Mononuclear cell (primary cell): ENCODE measurements at regions not wholly inside any gene's neighbourhood (a gene's known extent, or its start where the extent isn't known, plus 50 kb on each side); places are given as distances from the start of the nearest gene placed in this dataset.

Experiments
- H3K27me3 ChIP-seq: 2 replicates; pipeline ENCODE4 v1.6.0; 2011; ENCODE audit warnings: low read length, control low read depth; ENCODE audit not compliant: insufficient read depth
- H3K4me1 ChIP-seq: 2 replicates; pipeline ENCODE4 v1.5.1; 2011; ENCODE audit warnings: mild to moderate bottlenecking, low read length, control low read depth; ENCODE audit not compliant: insufficient read depth
- H3K4me3 ChIP-seq: 2 replicates; pipeline ENCODE4 v1.5.1; 2011; ENCODE audit warnings: mild to moderate bottlenecking, low read length, moderate library complexity
- H3K9me3 ChIP-seq: 2 replicates; pipeline ENCODE4 v1.5.1; 2011; ENCODE audit warnings: low read depth, mild to moderate bottlenecking, control low read depth, low read length

DNA sequence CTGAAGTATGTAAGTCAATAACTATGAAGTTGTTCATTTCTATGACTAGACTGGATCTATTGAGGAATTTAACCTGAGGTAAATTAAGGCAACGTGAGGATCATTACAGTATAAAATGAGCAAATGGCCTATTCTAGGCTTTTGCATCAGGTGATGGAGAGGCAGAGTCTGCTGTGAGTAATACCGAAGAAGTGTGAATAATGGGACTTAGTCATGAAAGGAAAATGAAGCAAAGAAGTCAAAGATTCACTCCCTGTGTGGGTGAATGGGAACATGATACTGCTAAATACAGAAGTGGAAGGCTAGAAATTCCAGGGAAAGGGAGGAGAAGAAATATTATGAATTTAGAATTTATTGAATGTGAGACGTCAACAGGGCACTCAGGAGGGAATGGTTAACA is 774.1 kb downstream of the LIG4 start:
- Histone ChIP-seq H3K27me3 (no peaks in the 10 kb centered on the region), H3K4me3 (no peak overlapping the region)

DNA sequence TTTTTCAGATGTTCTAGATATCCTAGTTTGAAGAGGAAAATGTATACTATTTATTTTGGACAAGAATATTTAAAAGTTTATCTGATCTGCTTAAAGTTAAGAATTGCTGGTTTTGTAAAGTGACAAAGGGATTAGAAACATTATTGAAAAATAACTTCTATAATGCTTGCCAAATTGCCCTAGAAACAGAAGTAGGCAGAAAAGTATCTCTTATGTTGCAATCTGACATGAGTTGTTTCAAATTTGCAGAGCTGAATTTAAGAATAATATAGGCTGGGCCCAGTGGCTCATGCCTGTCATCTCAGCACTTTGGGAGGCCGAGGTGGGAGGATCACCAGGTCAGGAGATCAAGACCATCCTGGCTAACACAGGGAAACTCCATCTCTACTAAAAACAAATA is 777.1 kb downstream of the LIG4 start:
- H3K27me3 ChIP-seq: no peaks in the 10 kb centered on the region
- H3K9me3 ChIP-seq: no peaks in the 10 kb centered on the region
- H3K4me3 ChIP-seq: no peak overlapping the region
- no peaks in the 10 kb centered on the region for H3K4me1 ChIP-seq

More for the DNA sequence above, 774.1 kb downstream of the LIG4 start:
- H3K4me1 ChIP-seq: no peaks in the 10 kb centered on the region
- no peaks in the 10 kb centered on the region for H3K9me3 ChIP-seq

DNA sequence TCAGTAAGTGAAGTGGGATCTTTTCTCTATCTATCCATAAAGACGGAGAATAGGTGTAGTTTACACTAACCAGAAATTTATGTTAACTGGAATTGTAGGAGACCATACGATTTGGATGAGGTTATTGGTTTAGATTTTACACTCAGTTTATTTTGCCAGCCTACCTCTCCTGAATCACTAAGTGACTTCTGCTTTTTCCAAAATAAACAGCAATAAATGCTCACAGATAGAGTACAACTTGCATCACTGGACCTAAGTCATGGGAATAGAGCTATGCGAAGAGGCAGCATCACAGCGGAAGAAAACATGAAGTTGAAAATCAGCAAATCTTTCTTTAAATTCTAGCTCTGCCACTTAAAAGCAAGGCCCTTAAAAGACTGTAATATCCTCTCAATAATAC is 781.0 kb downstream of the LIG4 start:
- no peaks in the 10 kb centered on the region for H3K9me3 ChIP-seq
- H3K4me1 ChIP-seq: no peaks in the 10 kb centered on the region
- no peaks in the 10 kb centered on the region for H3K27me3 ChIP-seq
- no peak overlapping the region for H3K4me3 ChIP-seq

DNA sequence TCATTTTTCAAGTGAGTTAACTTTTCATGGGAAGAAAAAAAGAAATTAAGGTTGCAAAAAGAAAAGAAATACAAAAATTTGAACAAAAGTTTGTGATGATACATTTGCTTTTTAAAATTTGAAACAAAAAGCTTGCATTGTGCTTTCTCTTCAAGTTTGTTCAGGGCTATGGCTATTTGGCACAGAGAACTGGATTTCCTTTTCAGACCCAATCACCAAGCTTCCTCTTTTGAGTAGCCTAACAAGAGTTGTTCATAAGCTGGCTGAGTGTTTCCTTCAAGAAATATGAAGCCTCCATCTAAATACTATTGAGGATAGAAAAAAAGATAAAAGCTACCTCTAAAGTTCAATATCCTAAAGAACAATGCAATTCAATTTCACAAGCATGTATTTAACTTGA is 787.8 kb downstream of the LIG4 start:
- Histone ChIP-seq H3K4me1 (no peaks in the 10 kb centered on the region), H3K4me3 (no peak overlapping the region), H3K9me3 (no peaks in the 10 kb centered on the region), H3K27me3 (no peaks in the 10 kb centered on the region)

DNA sequence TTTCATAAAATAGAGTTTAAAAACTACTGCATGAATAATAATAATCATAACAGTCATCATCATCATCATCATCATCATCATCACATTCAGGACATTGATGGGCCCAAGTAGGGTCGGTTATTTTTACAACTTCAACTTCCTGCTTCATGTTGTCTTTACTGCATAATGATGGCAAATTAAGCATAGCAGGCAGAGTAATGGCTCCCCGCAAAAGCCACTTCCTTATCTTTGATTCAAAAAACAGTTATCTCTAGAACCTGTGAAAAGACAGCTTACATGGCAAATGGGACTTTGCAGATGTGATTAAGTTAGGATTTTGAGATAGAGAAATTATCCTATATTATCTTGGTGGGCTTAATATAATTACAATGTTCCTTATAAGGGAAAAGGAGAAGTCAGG is 792.9 kb downstream of the LIG4 start:
- H3K9me3 ChIP-seq: no peaks in the 10 kb centered on the region
- H3K4me3 ChIP-seq: no peak overlapping the region
- H3K4me1 ChIP-seq: no peaks in the 10 kb centered on the region
- no peaks in the 10 kb centered on the region for H3K27me3 ChIP-seq

DNA sequence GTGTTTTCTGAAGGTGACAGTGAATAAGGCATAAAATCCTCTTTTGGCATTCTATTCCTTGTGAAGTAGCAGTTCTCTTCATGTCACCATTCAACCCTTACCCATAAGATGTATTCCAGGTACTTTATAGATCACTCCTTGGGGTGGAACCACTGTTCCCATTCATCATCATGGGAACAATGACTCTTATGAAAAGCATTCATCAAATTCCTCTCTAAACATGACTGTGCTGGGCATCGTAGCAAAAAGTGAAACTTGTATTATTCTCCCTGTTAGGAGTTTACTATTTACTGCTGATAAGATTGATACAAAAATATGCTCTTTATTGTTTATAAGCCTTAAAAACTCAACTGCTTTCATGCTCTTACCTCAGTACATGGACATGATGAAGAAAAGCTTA is 793.4 kb downstream of the LIG4 start:
- no peaks in the 10 kb centered on the region for H3K27me3 ChIP-seq
- no peaks in the 10 kb centered on the region for H3K4me1 ChIP-seq
- H3K4me3 ChIP-seq: no peak overlapping the region
- H3K9me3 ChIP-seq: no peaks in the 10 kb centered on the region

DNA sequence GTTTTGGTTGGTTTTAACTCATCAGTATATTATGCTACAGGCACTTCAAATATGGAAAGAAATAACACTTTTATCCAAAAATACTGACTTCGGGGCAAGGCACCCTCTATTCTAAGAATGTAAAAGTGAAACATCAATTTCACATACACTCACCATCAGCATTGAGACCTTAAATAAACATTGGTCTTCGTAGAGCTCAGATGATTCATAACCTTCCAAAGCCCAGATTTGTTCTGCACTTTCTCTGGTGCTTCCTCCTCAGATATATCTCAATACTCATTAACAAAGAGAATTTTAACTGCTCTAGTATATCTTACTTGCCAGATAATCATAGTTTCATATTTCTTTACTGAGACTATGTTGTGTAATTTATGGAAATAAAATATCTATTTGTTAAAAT is 794.3 kb downstream of the LIG4 start:
- Histone ChIP-seq H3K4me3 (no peak overlapping the region), H3K4me1 (no peaks in the 10 kb centered on the region), H3K27me3 (no peaks in the 10 kb centered on the region), H3K9me3 (no peaks in the 10 kb centered on the region)

DNA sequence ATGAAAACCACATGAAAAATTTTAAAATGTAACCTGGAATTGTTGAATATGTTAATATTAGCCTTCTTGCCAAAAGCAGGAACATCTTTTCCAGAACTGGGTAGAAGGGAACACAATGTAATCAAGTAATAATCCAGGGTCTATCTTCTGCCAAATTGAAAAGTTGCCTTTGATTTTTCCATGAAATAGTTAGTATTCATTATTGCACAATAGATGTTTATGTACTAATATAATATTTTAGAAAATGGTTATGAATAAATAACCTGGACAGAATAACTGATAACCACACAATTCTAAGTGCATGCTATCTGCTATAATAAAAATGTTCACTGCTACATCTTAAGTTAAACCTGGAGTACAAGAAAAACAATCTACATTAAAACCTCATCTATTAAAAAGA is 802.3 kb downstream of the LIG4 start:
- no peaks in the 10 kb centered on the region for H3K9me3 ChIP-seq
- no peaks in the 10 kb centered on the region for H3K27me3 ChIP-seq
- H3K4me1 ChIP-seq: no peaks in the 10 kb centered on the region
- H3K4me3 ChIP-seq: no peak overlapping the region

DNA sequence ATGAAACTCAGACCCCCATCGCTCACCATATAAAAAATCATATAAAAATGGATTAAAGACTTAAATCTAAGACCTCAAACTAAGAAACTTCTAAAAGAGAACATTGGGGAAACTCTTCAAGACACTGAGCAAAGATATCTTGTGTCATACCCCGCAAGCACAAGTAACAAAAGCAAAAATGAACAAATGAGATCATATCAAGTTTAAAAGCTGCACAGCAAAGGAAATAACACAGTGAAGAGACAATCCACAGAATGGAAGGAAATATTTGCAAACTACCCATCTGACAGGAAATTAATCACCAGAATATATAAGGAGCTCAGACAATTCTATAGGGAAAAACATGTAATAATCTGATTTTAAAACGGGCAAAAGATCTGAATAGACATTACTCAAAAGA is 808.3 kb downstream of the LIG4 start:
- Histone ChIP-seq H3K27me3 (no peaks in the 10 kb centered on the region), H3K4me3 (no peak overlapping the region), H3K9me3 (no peaks in the 10 kb centered on the region), H3K4me1 (no peaks in the 10 kb centered on the region)

DNA sequence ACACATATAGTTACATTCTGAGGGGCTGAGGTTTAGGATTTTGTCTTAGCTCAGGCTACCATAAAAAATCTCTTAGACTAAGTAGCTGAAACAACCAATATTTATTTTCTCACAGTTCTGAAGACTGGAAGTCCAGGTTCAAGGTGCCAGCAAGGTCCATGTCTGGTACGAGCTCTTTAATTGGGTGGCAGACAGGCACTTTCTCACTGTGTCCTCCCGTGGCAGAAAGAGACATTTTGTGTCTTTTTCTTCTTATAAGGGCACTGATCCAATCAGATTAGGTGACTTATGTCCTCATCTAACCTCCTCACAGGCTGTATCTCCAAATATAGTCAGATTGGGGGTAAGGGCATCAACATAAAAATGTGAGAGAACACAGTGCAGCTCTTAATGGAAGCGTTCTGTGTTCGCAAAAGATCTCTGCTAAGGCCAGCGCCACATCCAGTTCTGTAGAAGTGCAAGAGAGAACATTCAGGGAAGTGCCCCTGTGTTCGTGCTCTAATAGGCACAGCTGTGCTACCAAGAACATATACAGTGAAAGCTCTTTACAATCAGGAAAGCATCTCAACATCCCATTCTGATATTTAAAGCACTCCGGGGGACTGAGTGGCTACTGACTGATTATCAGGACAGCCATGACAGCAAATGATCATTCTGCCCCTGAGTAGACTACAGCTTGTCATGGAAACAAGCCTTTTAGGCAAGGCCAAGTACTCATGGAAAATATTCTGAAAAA is 819.2 kb downstream of the LIG4 start:
- H3K4me3 ChIP-seq: no peak overlapping the region
- H3K9me3 ChIP-seq: no peaks in the 10 kb centered on the region
- H3K27me3 ChIP-seq: no peaks in the 10 kb centered on the region
- no peaks in the 10 kb centered on the region for H3K4me1 ChIP-seq

DNA sequence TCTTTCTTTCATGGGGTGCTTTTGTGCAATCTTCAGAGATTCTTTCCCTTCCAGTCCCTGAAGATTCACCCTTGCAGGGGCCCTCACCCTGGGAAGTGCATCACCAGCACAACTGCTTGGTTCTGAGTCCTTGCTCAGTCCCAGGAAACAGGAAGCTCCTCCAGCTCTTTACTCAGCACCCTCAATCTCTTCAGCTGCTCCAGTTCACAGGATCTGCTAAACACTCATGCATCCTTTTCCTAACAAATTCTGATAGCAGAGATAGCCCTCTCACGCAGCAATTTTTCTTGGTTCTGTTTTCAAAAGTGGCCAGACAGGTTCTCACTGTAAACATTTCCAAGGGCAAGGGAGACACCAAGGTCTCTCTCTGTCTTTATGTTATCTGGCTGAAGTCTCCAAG is 823.1 kb downstream of the LIG4 start:
- Histone ChIP-seq H3K4me1 (no peaks in the 10 kb centered on the region), H3K27me3 (no peaks in the 10 kb centered on the region), H3K4me3 (no peak overlapping the region), H3K9me3 (no peaks in the 10 kb centered on the region)

DNA sequence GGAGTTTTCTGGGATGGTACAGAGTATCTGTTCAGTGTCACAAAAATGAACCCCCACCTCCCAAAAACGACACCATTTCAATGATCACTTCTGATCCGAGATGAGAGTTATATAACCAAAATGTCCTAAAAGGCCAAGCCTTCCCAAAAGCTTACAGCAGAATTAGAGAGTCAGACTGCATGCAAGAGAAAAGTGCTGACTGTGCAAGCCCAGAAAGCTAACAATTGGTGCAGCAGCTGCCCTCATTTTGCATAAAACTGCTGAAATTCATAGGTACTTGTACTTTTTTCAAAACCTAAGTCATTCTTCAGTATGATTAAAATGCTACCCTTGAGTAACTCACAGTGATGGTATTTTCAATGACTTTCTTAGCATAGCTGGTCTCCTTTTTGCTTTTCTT is 819.6 kb upstream of the ARGLU1 start:
- Histone ChIP-seq H3K4me3 (no peak overlapping the region), H3K9me3 (no peaks in the 10 kb centered on the region), H3K4me1 (no peaks in the 10 kb centered on the region), H3K27me3 (no peaks in the 10 kb centered on the region)

DNA sequence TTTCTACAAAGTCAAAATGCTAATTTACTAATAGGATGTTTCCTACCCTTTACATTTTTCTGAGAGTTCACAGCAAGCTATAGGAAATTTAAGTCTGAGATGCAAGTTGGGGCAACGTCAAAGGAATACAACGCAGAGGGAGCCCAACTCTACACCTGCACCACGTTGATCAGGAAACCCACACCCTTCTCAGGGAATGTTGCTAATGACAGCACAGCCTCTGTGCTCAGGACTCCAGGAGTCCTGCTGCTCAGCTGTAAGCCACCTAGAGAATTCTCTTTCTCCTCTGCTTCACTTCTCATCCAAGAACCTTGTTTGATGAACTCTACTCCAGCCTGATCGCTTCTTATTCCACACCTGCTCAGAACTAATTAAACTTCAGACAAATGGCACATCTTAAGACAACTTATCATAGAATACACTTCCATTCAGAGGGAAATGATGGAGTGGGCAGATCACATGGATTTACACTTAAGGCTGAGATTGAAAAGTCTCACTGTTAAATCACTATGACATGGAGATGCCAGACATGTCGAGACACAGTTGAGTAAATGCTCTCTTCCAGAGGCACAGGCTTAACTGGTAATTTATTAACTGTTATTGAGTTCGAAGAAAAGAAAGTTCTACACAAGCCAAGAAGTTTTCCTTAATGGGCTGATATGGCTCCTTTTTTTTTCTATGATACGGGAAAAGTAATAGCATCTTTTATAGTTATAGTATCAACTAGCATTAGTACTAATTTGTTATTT is 811.6 kb upstream of the ARGLU1 start:
- Histone ChIP-seq H3K9me3 (no peaks in the 10 kb centered on the region), H3K4me3 (no peak overlapping the region), H3K27me3 (no peaks in the 10 kb centered on the region), H3K4me1 (no peaks in the 10 kb centered on the region)

DNA sequence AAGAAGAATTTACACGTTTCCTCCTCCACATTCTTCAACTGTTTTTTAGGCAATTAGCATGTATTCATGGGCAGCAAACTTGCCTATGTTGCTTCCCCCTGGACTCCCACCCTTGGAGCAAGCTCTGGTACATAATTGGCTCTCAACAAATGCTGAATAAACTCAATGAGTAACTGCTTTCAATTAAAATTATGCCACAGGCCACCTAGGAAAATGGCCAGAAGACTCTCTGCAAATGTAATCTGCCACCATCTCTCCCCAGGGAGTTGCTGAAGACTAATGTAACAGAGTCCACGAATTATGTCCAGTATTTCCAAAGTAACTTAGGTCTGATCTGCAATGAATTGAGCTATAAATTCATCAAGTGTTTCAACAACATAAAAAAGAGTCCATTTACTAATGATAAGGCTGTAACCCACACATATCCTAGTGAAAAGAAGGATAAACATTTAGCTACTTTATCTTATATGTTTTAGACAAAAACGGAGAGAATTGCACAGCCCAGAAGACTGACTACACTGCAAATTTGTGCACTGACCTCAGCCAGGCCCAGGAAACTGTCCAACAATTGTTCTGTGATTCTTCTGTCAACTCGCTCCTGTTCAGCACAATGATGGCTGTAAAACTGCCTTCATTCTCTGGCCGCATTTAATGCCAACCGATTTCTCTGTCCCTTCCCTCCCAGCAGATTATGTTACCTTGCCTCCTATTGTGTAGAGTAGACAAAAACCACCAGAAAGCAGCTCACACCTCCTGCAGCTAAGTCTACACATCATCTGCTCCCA is 808.6 kb upstream of the ARGLU1 start:
- Histone ChIP-seq H3K4me3 (no peak overlapping the region), H3K9me3 (no peaks in the 10 kb centered on the region), H3K4me1 (no peaks in the 10 kb centered on the region), H3K27me3 (no peaks in the 10 kb centered on the region)

DNA sequence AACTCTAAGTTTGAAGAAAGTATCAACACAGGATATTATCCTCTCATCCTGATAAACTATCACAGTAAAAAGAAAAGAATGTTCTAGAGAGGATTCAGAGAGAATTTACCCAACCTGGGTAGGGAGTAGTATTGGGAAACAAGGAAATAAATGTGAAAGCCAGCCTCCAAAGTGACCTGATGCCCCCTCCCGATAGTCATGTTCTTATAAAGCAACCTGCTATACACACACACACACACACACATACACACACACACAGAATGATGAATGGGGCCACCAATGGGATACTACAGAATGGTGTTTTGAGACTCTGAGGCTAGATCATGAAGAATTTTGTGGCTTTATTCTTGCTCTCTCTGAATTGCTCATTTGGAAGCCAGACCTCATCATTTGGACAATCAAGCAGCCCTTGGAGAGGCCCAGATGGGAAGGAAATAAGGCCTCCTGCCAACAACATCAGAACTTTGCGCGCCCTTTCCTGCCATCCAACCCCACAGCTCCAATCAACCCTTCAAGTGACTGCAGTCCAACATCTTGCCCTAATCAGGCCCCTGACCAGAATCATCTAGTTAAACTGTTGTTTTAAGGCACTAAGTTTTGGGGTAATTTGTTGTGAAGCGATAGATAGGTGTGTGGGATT is 807.9 kb upstream of the ARGLU1 start:
- Histone ChIP-seq H3K4me1 (no peaks in the 10 kb centered on the region), H3K9me3 (no peaks in the 10 kb centered on the region), H3K4me3 (no peak overlapping the region), H3K27me3 (no peaks in the 10 kb centered on the region)
